GM21423 (cell line): ENCODE measurements at regions not wholly inside any gene's neighbourhood (a gene's known extent, or its start where the extent isn't known, plus 50 kb on each side); places are given as distances from the start of the nearest gene placed in this dataset.
A peak's percentile ranks its signal among the peaks of the same experiment; 100 is the strongest.
"Not testable (repeated sequence)": the region's sequence is repeated elsewhere in the genome, so short reads cannot be mapped to it uniquely, and the experiment has no call there.

Experiments used
- ATAC-seq: cut with Tn5 transposase; IDR thresholded peaks from one replicate; pipeline ENCODE4 v1.9.1; 2021; ENCODE audit warnings: mild to moderate bottlenecking, moderate library complexity; ENCODE audit not compliant: unreplicated experiment

GRCh38 chr3:153640689-153641665 lies 479.0 kb downstream of the RAP2B start:
- ATAC-seq = no peak

GRCh38 chr3:153642576-153642975 lies 478.6 kb upstream of the ARHGEF26 start:
- not testable (repeated sequence) for ATAC-seq

GRCh38 chr3:153643471-153643870 lies 477.7 kb upstream of the ARHGEF26 start:
- ATAC-seq = not testable (repeated sequence)

- no peak for ATAC-seq
Observed at GRCh38 chr3:153649286-153649839, 471.8 kb upstream of the ARHGEF26 start.

GRCh38 chr3:153652076-153652475 lies 469.1 kb upstream of the ARHGEF26 start:
- no peak for ATAC-seq

- ATAC-seq = no peak
Observed at GRCh38 chr3:153657046-153657445, 464.1 kb upstream of the ARHGEF26 start.

- ATAC-seq = no peak
Observed at GRCh38 chr3:153657461-153657860, 463.7 kb upstream of the ARHGEF26 start.

- no peak for ATAC-seq
Observed at GRCh38 chr3:153658136-153658535, 463.1 kb upstream of the ARHGEF26 start.

GRCh38 chr3:153666991-153667740 lies 454.0 kb upstream of the ARHGEF26 start:
- no peak for ATAC-seq

GRCh38 chr3:153669527-153669926 lies 451.7 kb upstream of the ARHGEF26 start:
- ATAC-seq = no peak

GRCh38 chr3:153670577-153670976 lies 450.6 kb upstream of the ARHGEF26 start:
- ATAC-seq = no peak

GRCh38 chr3:153673853-153674252 lies 447.3 kb upstream of the ARHGEF26 start:
- ATAC-seq = no peak

GRCh38 chr3:153679714-153680113 lies 441.5 kb upstream of the ARHGEF26 start:
- peak; percentile 65 for ATAC-seq

GRCh38 chr3:153680526-153680925 lies 440.7 kb upstream of the ARHGEF26 start:
- no peak for ATAC-seq

GRCh38 chr3:153681057-153681456 lies 440.1 kb upstream of the ARHGEF26 start:
- no peak for ATAC-seq

- no peak for ATAC-seq
Observed at GRCh38 chr3:153688301-153689120, 432.7 kb upstream of the ARHGEF26 start.

- ATAC-seq = no peak
Observed at GRCh38 chr3:153693207-153693606, 428.0 kb upstream of the ARHGEF26 start.

- no peak for ATAC-seq
Observed at GRCh38 chr3:153702106-153702505, 419.1 kb upstream of the ARHGEF26 start.

GRCh38 chr3:153704115-153704514 lies 417.1 kb upstream of the ARHGEF26 start:
- ATAC-seq = no peak

GRCh38 chr3:153706706-153707105 lies 414.5 kb upstream of the ARHGEF26 start:
- no peak for ATAC-seq

- no peak for ATAC-seq
Observed at GRCh38 chr3:153714016-153714415, 407.2 kb upstream of the ARHGEF26 start.
